ENCODE measurements at regions not wholly inside any gene's neighbourhood (a gene's known extent, or its start where the extent isn't known, plus 50 kb on each side); places are given as distances from the start of the nearest gene placed in this dataset.
"Not testable (repeated sequence)": the region's sequence is repeated elsewhere in the genome, so short reads cannot be mapped to it uniquely, and the experiment has no call there.

- DNase-seq (ENCODE audit: low spot score), result not testable (repeated sequence)
These were observed 117.3 kb downstream of the PPIAL4A start for GRCh38 chr1:121006826-121007225.

- not testable (repeated sequence) for DNase-seq (ENCODE audit: low spot score)
These were observed 118.2 kb downstream of the PPIAL4A start for GRCh38 chr1:121007755-121008154.

- DNase-seq (ENCODE audit: low spot score), result not testable (repeated sequence)
These were observed 119.1 kb downstream of the PPIAL4A start for GRCh38 chr1:121008512-121009215.

DNA sequence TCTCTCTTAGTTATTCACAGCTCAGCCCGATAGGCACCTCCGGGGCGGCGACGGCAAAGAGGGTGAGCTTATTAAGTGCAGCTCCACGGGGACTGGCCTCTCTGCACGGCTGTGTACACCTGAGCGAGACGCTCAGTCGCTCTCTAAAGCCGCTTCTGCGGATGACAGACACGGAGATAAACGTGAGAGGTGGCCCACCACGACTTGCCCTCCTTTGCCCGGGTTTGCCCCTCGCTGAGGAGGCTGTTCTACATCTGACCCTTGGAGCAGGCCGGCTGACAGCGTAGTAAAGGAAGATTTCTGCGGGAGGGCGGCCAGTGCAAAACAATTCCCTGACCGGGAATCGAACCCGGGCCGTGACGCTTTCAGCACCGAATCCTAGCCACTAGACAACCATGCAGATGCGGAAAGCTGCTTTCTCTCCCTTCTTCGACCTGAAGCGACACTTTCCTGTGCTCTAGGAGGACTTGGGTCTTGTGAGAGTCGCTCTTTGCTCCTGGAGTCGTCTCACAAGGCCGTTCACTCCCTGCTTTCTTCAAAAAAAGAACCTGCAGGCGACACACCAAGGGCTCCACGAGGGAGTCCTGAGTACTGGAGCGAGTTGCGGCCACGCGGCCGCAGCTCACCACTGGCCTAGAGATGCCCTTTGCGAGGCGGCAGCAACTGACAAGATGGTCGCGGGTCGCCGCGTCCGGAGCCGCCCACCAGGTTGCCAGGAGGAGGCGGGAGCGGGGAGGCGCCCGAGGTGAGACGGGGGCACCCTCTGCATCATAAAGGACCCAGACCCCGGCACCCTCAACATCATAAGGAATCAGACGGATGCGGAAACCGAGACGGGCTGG lies 119.9 kb downstream of the PPIAL4A start:
- peak; percentile 6 for DNase-seq (ENCODE audit: low spot score)

GRCh38 chr1:121010141-121010540 lies 120.6 kb downstream of the PPIAL4A start:
- DNase-seq (ENCODE audit: low spot score), result not testable (repeated sequence)

DNA sequence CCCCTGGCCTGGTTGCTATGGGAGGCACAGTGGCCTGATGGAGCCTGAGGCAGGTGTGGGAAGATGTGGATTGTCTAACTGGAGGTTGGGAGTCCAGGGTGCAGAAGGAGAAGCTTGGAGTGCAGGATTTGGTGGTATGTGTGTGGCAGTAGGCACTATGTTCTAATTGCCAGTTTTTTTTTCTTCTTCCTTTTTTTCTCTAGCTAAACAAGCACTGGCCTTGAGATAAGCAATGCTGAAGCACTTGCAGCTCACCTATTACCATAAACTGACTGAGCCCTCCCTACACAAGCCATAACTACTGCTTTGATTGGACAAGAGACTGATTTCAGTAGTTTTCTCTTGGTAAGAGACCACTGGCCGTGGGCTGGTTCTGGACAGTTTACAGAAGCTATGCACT lies 123.6 kb downstream of the PPIAL4A start:
- not testable (repeated sequence) for DNase-seq (ENCODE audit: low spot score)

DNA sequence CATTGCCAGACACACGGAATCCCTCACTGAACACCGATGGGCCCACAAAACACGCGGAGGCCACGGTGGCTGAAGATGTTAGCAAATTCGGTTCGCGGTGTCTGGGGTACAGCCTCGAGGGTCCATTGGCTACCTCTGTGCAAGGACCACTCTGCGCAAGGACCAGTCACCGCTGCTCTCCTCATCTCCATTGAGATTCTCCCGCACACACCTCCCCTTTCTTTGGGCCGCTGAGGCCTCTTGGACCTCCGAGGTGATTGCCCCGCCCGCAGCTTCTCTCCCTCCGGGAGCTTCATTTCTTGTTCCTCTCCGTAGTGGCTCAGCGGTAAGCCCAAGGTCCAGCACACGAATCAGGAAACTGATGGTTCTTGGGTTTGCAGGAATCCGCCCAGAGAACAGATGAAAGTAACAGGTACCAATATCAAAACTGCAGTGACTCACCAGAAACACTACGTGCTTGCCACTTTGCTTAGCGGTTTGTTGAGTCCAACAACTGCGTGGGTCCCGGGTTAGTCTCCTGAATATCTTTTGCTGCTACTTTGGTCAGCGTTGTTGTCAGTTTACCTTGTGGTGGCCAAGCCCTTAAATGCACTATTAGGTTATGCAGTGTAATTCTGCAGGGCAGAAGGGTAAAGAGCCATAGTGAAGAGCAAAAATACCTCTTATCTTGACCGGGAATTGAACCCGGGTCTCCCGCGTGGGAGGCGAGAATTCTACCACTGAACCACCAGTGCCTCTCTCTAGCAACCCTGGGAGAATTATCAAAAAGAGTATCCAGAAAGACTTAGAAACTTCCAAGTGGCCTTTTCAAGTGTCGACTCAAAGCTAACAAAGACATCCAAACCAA lies 126.8 kb downstream of the PPIAL4A start:
- peak; percentile 18 for DNase-seq (ENCODE audit: low spot score)

- not testable (repeated sequence) for DNase-seq (ENCODE audit: low spot score)
These were observed 130.3 kb downstream of the PPIAL4A start for GRCh38 chr1:121019715-121020349.

GRCh38 chr1:121020350-121021236 lies 131.0 kb downstream of the PPIAL4A start:
- not testable (repeated sequence) for DNase-seq (ENCODE audit: low spot score)

DNA sequence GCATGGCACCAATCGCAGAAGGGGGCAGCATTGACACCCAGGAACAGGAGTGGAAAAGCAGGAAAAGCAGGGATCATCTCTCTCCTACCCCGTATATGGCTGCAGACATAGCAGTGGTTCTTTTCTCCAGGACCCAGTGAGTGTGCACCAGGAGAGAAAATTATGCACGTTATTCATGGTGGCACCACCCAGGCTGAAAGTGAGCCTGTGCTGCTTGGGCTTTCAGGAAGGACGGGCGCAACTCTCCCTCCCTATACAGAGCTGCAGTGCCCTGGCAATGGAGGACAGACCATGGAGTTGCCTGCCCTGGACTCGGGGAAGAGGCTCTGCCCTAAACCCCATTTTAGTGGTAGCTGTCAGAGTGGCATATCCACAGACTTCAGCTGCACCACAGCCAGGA lies 132.1 kb downstream of the PPIAL4A start:
- not testable (repeated sequence) for DNase-seq (ENCODE audit: low spot score)

DNA sequence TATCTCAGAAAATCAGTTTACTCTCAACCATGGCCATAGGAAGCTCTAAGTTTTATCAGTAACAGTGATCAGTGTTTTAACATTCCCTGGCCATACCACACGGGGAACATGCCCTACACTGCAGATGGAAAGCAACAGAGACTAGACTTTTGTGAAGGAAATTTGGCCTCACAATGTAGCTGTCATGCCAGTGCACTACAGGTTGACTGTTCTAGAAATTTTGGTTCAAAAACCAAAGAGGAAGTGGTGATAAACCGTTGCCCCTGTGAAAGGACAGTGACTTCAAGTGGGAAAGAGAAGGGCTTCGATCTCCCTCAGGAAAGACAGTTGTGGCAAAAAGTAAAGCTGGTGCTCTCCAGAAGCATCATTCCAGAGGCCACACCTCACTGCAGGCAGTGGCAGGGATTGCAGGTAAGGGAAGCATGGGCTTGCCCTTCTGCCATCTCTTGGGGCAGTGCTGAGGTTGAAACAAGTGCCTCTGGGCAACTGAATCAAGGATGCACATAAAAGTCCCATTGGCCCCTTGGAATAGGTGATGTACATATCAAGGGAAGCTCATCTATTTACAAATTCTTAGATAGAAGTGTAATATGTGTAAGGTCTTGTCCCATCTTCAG lies 143.4 kb downstream of the PPIAL4A start:
- not testable (repeated sequence) for DNase-seq (ENCODE audit: low spot score)

- DNase-seq (ENCODE audit: low spot score), result not testable (repeated sequence)
These were observed 147.2 kb downstream of the PPIAL4A start for GRCh38 chr1:121036792-121037191.

DNA sequence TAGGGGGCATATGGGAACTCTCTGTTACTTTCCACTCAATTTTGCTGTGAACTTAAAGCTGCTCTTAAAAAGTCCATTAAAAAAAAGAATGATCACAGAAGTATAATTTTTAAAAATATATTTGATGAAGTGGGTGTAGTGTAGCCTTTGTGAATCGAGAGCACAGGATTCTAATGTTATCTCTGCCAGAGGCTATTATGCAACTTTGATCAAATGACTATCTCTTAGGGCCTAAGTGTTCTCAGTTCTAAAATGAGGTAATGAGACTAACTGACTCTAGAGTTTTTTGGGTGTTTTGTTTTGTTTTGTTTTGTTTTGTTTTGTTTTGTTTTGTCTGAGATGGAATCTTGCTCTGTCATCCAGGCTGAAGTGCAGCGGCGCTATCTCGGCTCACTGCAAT lies 143.2 kb downstream of the FAM72B start:
- not testable (repeated sequence) for DNase-seq (ENCODE audit: low spot score)

- not testable (repeated sequence) for DNase-seq (ENCODE audit: low spot score)
These were observed 142.6 kb downstream of the FAM72B start for GRCh38 chr1:121041497-121041896.

- DNase-seq (ENCODE audit: low spot score), result not testable (repeated sequence)
These were observed 141.3 kb downstream of the FAM72B start for GRCh38 chr1:121042882-121043281.

- not testable (repeated sequence) for DNase-seq (ENCODE audit: low spot score)
These were observed 135.8 kb downstream of the FAM72B start for GRCh38 chr1:121048293-121048752.

DNA sequence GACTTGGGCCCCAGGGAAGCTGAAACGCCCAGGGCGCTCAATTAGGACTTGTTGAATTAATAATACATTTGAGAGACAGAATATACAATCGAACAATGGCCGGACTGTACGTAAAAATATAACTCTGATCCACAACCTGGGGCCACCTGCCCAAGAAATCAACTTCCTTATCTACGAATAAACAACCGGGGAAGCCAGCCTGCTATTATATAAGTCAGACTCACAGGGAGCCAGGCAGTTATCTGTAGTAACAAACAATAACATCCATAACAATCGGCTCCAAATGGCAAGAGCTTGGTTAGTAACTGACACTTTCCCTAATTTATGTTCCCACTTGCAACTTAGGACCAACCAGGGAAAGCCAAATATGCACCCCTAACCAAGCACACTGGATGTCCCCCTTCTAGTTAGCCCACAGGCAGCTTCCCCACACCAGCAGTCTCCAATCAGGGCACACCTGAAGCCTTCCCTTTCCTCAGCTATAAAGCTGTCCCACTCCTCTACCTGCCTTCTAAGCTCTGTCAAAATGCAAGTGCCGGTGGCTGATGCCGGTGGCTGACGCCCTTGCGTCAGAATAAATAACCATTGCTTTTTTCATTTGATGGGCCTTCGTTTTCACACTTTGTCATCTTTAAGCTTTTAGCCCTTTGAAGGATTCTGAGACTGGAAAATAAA lies 135.2 kb downstream of the FAM72B start:
- not testable (repeated sequence) for DNase-seq (ENCODE audit: low spot score)

GRCh38 chr1:121050097-121050496 lies 134.0 kb downstream of the FAM72B start:
- DNase-seq (ENCODE audit: low spot score), result not testable (repeated sequence)

GRCh38 chr1:121051161-121051790 lies 132.9 kb downstream of the FAM72B start:
- DNase-seq (ENCODE audit: low spot score), result not testable (repeated sequence)
